AG09309 (cell line): ENCODE measurements at regions not wholly inside any gene's neighbourhood (a gene's known extent, or its start where the extent isn't known, plus 50 kb on each side); places are given as distances from the start of the nearest gene placed in this dataset.

Experiments
- DNase-seq: peaks from one replicate; pipeline ENCODE4 v3.0.0-alpha.2; 2010; ENCODE audit warnings: low read depth
- H3K4me3 ChIP-seq: 2 replicates; pipeline ENCODE4 v1.5.1; 2011; ENCODE audit warnings: mild to moderate bottlenecking, low read depth, low read length, moderate library complexity; ENCODE audit not compliant: control insufficient read depth
- CTCF ChIP-seq: IDR thresholded peaks from 2 replicates; pipeline ENCODE4 v1.5.1; 2011; ENCODE audit warnings: mild to moderate bottlenecking, low read depth, low read length, inconsistent platforms; ENCODE audit not compliant: insufficient read depth, control insufficient read depth; ENCODE audit errors: missing control alignments

GRCh38 chr2:126358122-126358521 lies 297.8 kb upstream of the GYPC start:
- no peak overlapping the region for H3K4me3 ChIP-seq
- no peak for TF ChIP-seq CTCF
- DNase-seq: no peak

GRCh38 chr2:126359494-126359893 lies 296.5 kb upstream of the GYPC start:
- no peak for DNase-seq
- no peak overlapping the region for H3K4me3 ChIP-seq
- TF ChIP-seq CTCF: no peak

GRCh38 chr2:126367361-126367760 lies 288.6 kb upstream of the GYPC start:
- H3K4me3 ChIP-seq: no peak overlapping the region

GRCh38 chr2:126368758-126369157 lies 287.2 kb upstream of the GYPC start:
- DNase-seq: no peak
- TF ChIP-seq CTCF: no peak
- H3K4me3 ChIP-seq: no peak overlapping the region

More at GRCh38 chr2:126367361-126367760, 288.6 kb upstream of the GYPC start:
- DNase-seq: no peak
- TF ChIP-seq CTCF: no peak

GRCh38 chr2:126370201-126370600 lies 285.8 kb upstream of the GYPC start:
- no peak for DNase-seq
- TF ChIP-seq CTCF: no peak
- no peak overlapping the region for H3K4me3 ChIP-seq

GRCh38 chr2:126372406-126372805 lies 283.6 kb upstream of the GYPC start:
- no peak for DNase-seq

More at GRCh38 chr2:126372406-126372805, 283.6 kb upstream of the GYPC start:
- no peak overlapping the region for H3K4me3 ChIP-seq
- TF ChIP-seq CTCF: no peak
